H9 (cell line): ENCODE measurements at regions not wholly inside any gene's neighbourhood (a gene's known extent, or its start where the extent isn't known, plus 50 kb on each side); places are given as distances from the start of the nearest gene placed in this dataset.

Experiments
- DNase-seq: peaks from one replicate; pipeline ENCODE4 v3.0.0-alpha.2; 2017
- H2AFZ ChIP-seq: one replicate; pipeline ENCODE4 v1.6.1; 2013; ENCODE audit warnings: mild to moderate bottlenecking, low read length, control low read depth, moderate library complexity
- H2AK5ac ChIP-seq: 2 replicates; pipeline ENCODE4 v1.6.1; 2013; ENCODE audit warnings: low read length, control low read depth, mixed read lengths; ENCODE audit not compliant: insufficient read length
- H2BK120ac ChIP-seq: one replicate; pipeline ENCODE4 v1.6.1; 2013; ENCODE audit warnings: low read depth, mild to moderate bottlenecking, low read length, control low read depth, inconsistent platforms; ENCODE audit not compliant: poor library complexity, severe bottlenecking
- H2BK12ac ChIP-seq: 2 replicates; pipeline ENCODE4 v1.6.1; 2013; ENCODE audit warnings: low read length, control low read depth, mixed read lengths, low read depth; ENCODE audit not compliant: insufficient read length
- H2BK15ac ChIP-seq: 2 replicates; pipeline ENCODE4 v1.6.1; 2013; ENCODE audit warnings: low read depth, low read length, control low read depth
- H2BK20ac ChIP-seq: one replicate; pipeline ENCODE4 v1.6.1; 2013; ENCODE audit warnings: low read depth, mild to moderate bottlenecking, low read length, control low read depth, inconsistent platforms; ENCODE audit not compliant: poor library complexity, severe bottlenecking
- H2BK5ac ChIP-seq: 2 replicates; pipeline ENCODE4 v1.6.1; 2013; ENCODE audit warnings: low read length, control low read depth, mixed read lengths; ENCODE audit not compliant: insufficient read length
- H3K14ac ChIP-seq: 2 replicates; pipeline ENCODE4 v1.6.1; 2013; ENCODE audit warnings: low read length, control low read depth; ENCODE audit not compliant: insufficient read depth
- H3K18ac ChIP-seq: 2 replicates; pipeline ENCODE4 v1.6.1; 2013; ENCODE audit warnings: low read depth, mild to moderate bottlenecking, mixed read lengths, low read length, control low read depth; ENCODE audit not compliant: insufficient read length
- H3K23ac ChIP-seq: 2 replicates; pipeline ENCODE4 v1.6.1; 2013; ENCODE audit warnings: low read length, control low read depth, mixed read lengths, low read depth; ENCODE audit not compliant: insufficient read length
- H3K23me2 ChIP-seq: 2 replicates; pipeline ENCODE4 v1.6.1; 2013; ENCODE audit warnings: low read depth, mild to moderate bottlenecking, mixed read lengths, low read length, control low read depth; ENCODE audit not compliant: insufficient read length, poor library complexity, severe bottlenecking
- H3K27ac ChIP-seq: 2 replicates; pipeline ENCODE4 v1.5.1; 2013; ENCODE audit warnings: low read length, control low read depth, mixed read lengths, low read depth; ENCODE audit not compliant: insufficient read length
- H3K27me3 ChIP-seq: 2 replicates; pipeline ENCODE4 v1.6.1; 2013; ENCODE audit warnings: low read length, control low read depth, inconsistent platforms; ENCODE audit not compliant: insufficient read depth
- H3K4ac ChIP-seq: 2 replicates; pipeline ENCODE4 v1.6.1; 2013; ENCODE audit warnings: low read depth, mild to moderate bottlenecking, control low read depth, inconsistent platforms, low read length, moderate library complexity
- H3K4me1 ChIP-seq: 2 replicates; pipeline ENCODE4 v1.6.1; 2013; ENCODE audit warnings: low read length, control low read depth, inconsistent platforms; ENCODE audit not compliant: insufficient read depth
- H3K4me2 ChIP-seq: 2 replicates; pipeline ENCODE4 v1.6.1; 2013; ENCODE audit warnings: low read length, control low read depth, mixed read lengths; ENCODE audit not compliant: insufficient read length, insufficient read depth
- H3K56ac ChIP-seq: 2 replicates; pipeline ENCODE4 v1.6.1; 2013; ENCODE audit warnings: low read depth, mild to moderate bottlenecking, mixed read lengths, low read length, control low read depth; ENCODE audit not compliant: insufficient read length
- H3K79me1 ChIP-seq: 2 replicates; pipeline ENCODE4 v1.6.1; 2013; ENCODE audit warnings: low read depth, mild to moderate bottlenecking, moderate library complexity, low read length, control low read depth, inconsistent platforms; ENCODE audit not compliant: insufficient read depth, poor library complexity, severe bottlenecking
- H3K79me2 ChIP-seq: 2 replicates; pipeline ENCODE4 v1.6.1; 2013; ENCODE audit warnings: low read length, control low read depth, inconsistent platforms; ENCODE audit not compliant: insufficient read depth
- H3K9ac ChIP-seq: 2 replicates; pipeline ENCODE4 v1.6.1; 2013; ENCODE audit warnings: low read length, control low read depth, mixed read lengths; ENCODE audit not compliant: insufficient read length; ENCODE audit errors: extremely low read depth
- H3K9me3 ChIP-seq: one replicate; pipeline ENCODE4 v1.6.1; 2013; ENCODE audit warnings: low read depth, low read length, inconsistent platforms; ENCODE audit not compliant: control insufficient read depth
- H3T11ph ChIP-seq: one replicate; pipeline ENCODE4 v1.6.1; 2013; ENCODE audit warnings: mild to moderate bottlenecking, low read length, control low read depth, inconsistent platforms
- H4K20me1 ChIP-seq: one replicate; pipeline ENCODE4 v1.6.1; 2013; ENCODE audit not compliant: control insufficient read depth, insufficient read length, insufficient read depth
- H4K5ac ChIP-seq: 2 replicates; pipeline ENCODE4 v1.6.1; 2013; ENCODE audit warnings: low read depth, mild to moderate bottlenecking, mixed read lengths, low read length, control low read depth; ENCODE audit not compliant: insufficient read length
- H4K8ac ChIP-seq: replicated peaks from 2 replicates; pipeline ENCODE4 v1.6.1; 2013; ENCODE audit warnings: low read length, control low read depth, mixed read lengths, low read depth; ENCODE audit not compliant: insufficient read length
- H4K91ac ChIP-seq: 2 replicates; pipeline ENCODE4 v1.6.1; 2013; ENCODE audit warnings: low read depth, mild to moderate bottlenecking, moderate library complexity, mixed read lengths, low read length, control low read depth; ENCODE audit not compliant: insufficient read length
- H3K27ac Mint-ChIP-seq, 3 experiments: 2 replicates in 2 of 3; 3 replicates in 1 of 3; pipeline ENCODE4 v1.8.0; 2020 to 2021; ENCODE audit warnings: mixed read lengths in 3 of 3, mild to moderate bottlenecking in 1 of 3, moderate library complexity in 1 of 3
- H3K27me3 Mint-ChIP-seq: 2 replicates; pipeline ENCODE4 v1.8.0; 2021; ENCODE audit warnings: low read depth, mild to moderate bottlenecking, moderate library complexity, mixed read lengths
- H3K36me3 Mint-ChIP-seq, 3 experiments: 2 replicates in 2 of 3; 3 replicates in 1 of 3; pipeline ENCODE4 v1.8.0; 2020 to 2021; ENCODE audit warnings: low read depth in 3 of 3, mixed read lengths in 3 of 3; ENCODE audit not compliant: insufficient read depth in 1 of 3
- H3K4me1 Mint-ChIP-seq, 2 experiments: 2 replicates each; pipeline ENCODE4 v1.8.0; 2020; ENCODE audit warnings: mixed read lengths in 2 of 2
- H3K4me3 Mint-ChIP-seq, 2 experiments: 2 replicates in 1 of 2; 3 replicates in 1 of 2; pipeline ENCODE4 v1.8.0; 2020 to 2021; ENCODE audit warnings: mild to moderate bottlenecking in 2 of 2, mixed read lengths in 2 of 2, moderate library complexity in 1 of 2
- H3K9me3 Mint-ChIP-seq, 2 experiments: 2 replicates in 1 of 2; 3 replicates in 1 of 2; pipeline ENCODE4 v1.8.0; 2020; ENCODE audit warnings: mild to moderate bottlenecking in 2 of 2, mixed read lengths in 2 of 2, moderate library complexity in 1 of 2
- WGBS: extraction: QIAGEN DNeasy Blood & Tissue Kit; methylation state at CpG from one replicate; pipeline ENCODE4 v1.1.7; 2013; ENCODE audit warnings: missing lambda C conversion rate, low lambda C conversion rate, mixed read lengths; ENCODE audit not compliant: insufficient read length; ENCODE audit errors: extremely low coverage; 5-methylcytosine and 5-hydroxymethylcytosine counted together
- TF ChIP-seq, protein P1 (sequence below): fragments of 200-600 bp; sonication (generic); conservative IDR thresholded peaks from 3 replicates; pipeline ENCODE4 v1.8.0; 2021; ENCODE audit warnings: antibody characterized with exemption, mild to moderate bottlenecking

GRCh38 chr2:34810456-34810855 is 1211.4 kb upstream of the FAM98A start:
- Histone ChIP-seq H3K79me1 (no peaks in the 10 kb centered on the region), H3K56ac (no peak overlapping the region), H3K79me2 (no peaks in the 10 kb centered on the region), H4K91ac (no peak overlapping the region), H3K4me2 (no peak overlapping the region), H2BK5ac (no peak overlapping the region), H2AK5ac (no peak overlapping the region), H3T11ph (no peak overlapping the region), H3K9me3 (no peaks in the 10 kb centered on the region), H3K27ac (no peak overlapping the region), H3K9ac (no peak overlapping the region), H3K4me1 (no peaks in the 10 kb centered on the region), H4K5ac (no peak overlapping the region), H2BK15ac (no peak overlapping the region), H2BK120ac (no peak overlapping the region), H3K4ac (no peak overlapping the region), H4K20me1 (no peaks in the 10 kb centered on the region), H2AFZ (no peak overlapping the region), H3K23me2 (no peaks in the 10 kb centered on the region), H3K23ac (no peak overlapping the region), H3K14ac (no peak overlapping the region), H4K8ac (no peak overlapping the region), H2BK20ac (no peak overlapping the region), H3K18ac (no peak overlapping the region), H3K27me3 (no peaks in the 10 kb centered on the region), H2BK12ac (no peak overlapping the region)
- Mint-ChIP-seq H3K4me1 (no peaks in the 10 kb centered on the region), H3K27ac (no peak overlapping the region), H3K27me3 (no peaks in the 10 kb centered on the region), H3K36me3 (no peaks in the 10 kb centered on the region), H3K4me3 (no peak overlapping the region), H3K9me3 (no peaks in the 10 kb centered on the region)
- TF ChIP-seq, protein P1, sequence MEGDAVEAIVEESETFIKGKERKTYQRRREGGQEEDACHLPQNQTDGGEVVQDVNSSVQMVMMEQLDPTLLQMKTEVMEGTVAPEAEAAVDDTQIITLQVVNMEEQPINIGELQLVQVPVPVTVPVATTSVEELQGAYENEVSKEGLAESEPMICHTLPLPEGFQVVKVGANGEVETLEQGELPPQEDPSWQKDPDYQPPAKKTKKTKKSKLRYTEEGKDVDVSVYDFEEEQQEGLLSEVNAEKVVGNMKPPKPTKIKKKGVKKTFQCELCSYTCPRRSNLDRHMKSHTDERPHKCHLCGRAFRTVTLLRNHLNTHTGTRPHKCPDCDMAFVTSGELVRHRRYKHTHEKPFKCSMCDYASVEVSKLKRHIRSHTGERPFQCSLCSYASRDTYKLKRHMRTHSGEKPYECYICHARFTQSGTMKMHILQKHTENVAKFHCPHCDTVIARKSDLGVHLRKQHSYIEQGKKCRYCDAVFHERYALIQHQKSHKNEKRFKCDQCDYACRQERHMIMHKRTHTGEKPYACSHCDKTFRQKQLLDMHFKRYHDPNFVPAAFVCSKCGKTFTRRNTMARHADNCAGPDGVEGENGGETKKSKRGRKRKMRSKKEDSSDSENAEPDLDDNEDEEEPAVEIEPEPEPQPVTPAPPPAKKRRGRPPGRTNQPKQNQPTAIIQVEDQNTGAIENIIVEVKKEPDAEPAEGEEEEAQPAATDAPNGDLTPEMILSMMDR: no peak
- no peak for DNase-seq
- no CpG with 5 or more reads among the region's 2 CpGs for WGBS
